ENCODE measurements at regions not wholly inside any gene's neighbourhood (a gene's known extent, or its start where the extent isn't known, plus 50 kb on each side); places are given as distances from the start of the nearest gene placed in this dataset.

DNA sequence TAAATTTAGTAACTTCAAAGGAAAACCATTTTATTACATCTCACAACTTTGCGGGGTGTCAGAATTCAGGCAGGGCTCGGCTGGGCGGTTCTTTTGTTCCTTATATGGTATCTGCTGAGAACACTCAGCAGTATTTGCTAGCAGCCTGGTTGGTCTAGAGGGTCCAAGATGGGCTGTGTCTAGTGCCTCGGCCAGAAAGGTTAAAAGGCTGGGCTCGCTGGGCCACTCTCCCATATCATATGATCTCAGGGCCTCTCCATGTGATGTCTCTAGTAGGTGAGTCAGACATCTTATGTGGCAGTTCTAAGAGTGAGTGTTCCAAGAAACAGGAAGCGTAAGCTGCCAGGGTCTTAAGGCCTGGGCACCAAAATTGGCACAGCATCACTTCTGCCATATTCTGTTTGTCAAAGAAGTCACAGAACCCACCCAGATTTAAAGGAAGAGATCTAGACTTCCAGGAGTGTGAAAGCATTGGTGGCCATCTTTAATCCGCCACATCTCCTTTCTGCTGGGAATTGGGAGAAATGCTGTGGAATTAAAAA is 100.9 kb upstream of the ATP6AP2 start:
- CTCF ChIA-PET: no interaction called here
- Histone ChIP-seq H3K4me2 (no peak overlapping the region), H3K4me3 (no peak overlapping the region), H3K36me3 (ENCODE audit: low read depth) (no peaks in the 10 kb centered on the region), H3K9me2 (ENCODE audit: insufficient read depth) (no peaks in the 10 kb centered on the region), H4K20me1 (ENCODE audit: insufficient read depth) (no peaks in the 10 kb centered on the region), H3K27ac (no peak overlapping the region), H3K4me1 (replicated peaks; ENCODE audit: insufficient read depth) (no peaks in the 10 kb centered on the region), H3F3A (ENCODE audit: insufficient read depth, low read depth) (no peaks in the 10 kb centered on the region), H3K9me3 (ENCODE audit: insufficient read depth, low read depth) (no peaks in the 10 kb centered on the region), H3K79me2 (ENCODE audit: low read depth) (no peaks in the 10 kb centered on the region), H3K27me3 (ENCODE audit: insufficient read depth, low read depth) (no peaks in the 10 kb centered on the region), H2AFZ (no peak overlapping the region)
- TF ChIP-seq EZH2 (IDR thresholded peaks at IDR 0.05; ENCODE audit: low read depth) (no peak), CTCF (conservative IDR thresholded peaks at IDR 0.05) (no peak)
- intact Hi-C loops (cut with micrococcal nuclease; ENCODE audit: unreplicated experiment): no loop called here
- no TSS peak for BruUV-seq (replicated peaks)
- DNase-seq: no peak
- POLR2A ChIA-PET (ENCODE audit: unreplicated experiment): no interaction called here

DNA sequence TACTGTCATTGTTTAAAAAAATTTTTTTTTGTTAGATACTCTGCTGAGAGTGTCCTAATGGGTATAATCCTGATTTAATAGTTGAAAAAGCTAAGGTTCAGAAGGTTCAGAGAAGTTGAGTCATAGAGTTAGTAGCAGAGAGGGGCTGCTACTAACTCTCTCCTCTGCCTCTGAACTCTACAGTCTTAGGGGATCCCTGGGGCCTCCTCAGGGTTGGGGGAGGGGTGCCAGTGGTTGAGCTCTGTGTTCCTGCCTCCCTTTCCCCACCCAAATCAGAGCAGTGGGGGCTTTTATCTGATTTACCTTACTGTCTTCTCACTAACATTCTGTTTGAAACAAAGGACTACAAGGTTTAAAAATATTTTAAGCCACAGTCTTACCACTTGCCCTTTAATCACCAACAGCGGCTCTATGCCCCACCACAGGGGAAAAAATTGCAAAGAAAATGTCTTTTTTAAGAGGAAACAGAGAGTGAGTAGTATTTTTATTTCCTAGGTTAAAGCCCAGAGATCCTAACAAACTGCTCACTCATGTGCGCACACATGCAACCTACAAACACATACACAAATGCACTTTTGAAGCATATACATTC is 102.2 kb upstream of the ATP6AP2 start:
- no peaks in the 10 kb centered on the region for H3K4me1 ChIP-seq (replicated peaks; ENCODE audit: insufficient read depth)
- BruUV-seq (replicated peaks): no TSS peak
- H3K79me2 ChIP-seq (ENCODE audit: low read depth): no peaks in the 10 kb centered on the region
- no peak for TF ChIP-seq CTCF (conservative IDR thresholded peaks at IDR 0.05)
- no peaks in the 10 kb centered on the region for H3K27me3 ChIP-seq (ENCODE audit: insufficient read depth, low read depth)
- H4K20me1 ChIP-seq (ENCODE audit: insufficient read depth): no peaks in the 10 kb centered on the region
- no peak for DNase-seq
- H3K36me3 ChIP-seq (ENCODE audit: low read depth): no peaks in the 10 kb centered on the region
- H3K4me2 ChIP-seq: no peak overlapping the region
- ChIA-PET POLR2A (ENCODE audit: unreplicated experiment) (no interaction called here), CTCF (no interaction called here)
- intact Hi-C loops (cut with micrococcal nuclease; ENCODE audit: unreplicated experiment): no loop called here
- H3K9me2 ChIP-seq (ENCODE audit: insufficient read depth): no peaks in the 10 kb centered on the region
- H2AFZ ChIP-seq: no peak overlapping the region
- H3K4me3 ChIP-seq: no peak overlapping the region
- H3F3A ChIP-seq (ENCODE audit: insufficient read depth, low read depth): no peaks in the 10 kb centered on the region
- no peaks in the 10 kb centered on the region for H3K9me3 ChIP-seq (ENCODE audit: insufficient read depth, low read depth)
- H3K27ac ChIP-seq: no peak overlapping the region

DNA sequence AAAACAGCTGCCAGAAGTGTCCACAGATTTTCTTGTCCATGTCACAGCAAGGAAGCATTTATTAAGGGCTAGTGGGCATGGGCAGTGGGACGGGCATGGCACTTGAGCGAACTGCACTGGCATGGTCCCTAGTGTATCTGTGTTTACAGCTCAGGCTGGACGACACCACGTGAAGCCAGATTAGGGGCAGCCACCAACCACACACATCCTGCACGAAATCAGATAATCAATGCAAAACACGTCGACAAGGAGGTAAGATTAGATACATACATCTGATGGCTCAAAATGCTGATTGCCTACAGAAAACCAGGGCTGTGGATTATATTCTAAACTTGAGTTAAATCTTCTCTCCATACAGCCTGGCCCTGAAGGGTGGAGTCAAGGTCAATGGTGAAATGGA is 103.8 kb upstream of the ATP6AP2 start:
- no peaks in the 10 kb centered on the region for H3K79me2 ChIP-seq (ENCODE audit: low read depth)

More for the DNA sequence above, 103.8 kb upstream of the ATP6AP2 start:
- no peaks in the 10 kb centered on the region for H4K20me1 ChIP-seq (ENCODE audit: insufficient read depth)
- POLR2A ChIA-PET (ENCODE audit: unreplicated experiment): no interaction called here
- H2AFZ ChIP-seq: no peak overlapping the region
- H3K36me3 ChIP-seq (ENCODE audit: low read depth): no peaks in the 10 kb centered on the region
- no peaks in the 10 kb centered on the region for H3K9me2 ChIP-seq (ENCODE audit: insufficient read depth)
- H3K9me3 ChIP-seq (ENCODE audit: insufficient read depth, low read depth): no peaks in the 10 kb centered on the region
- no peaks in the 10 kb centered on the region for H3K4me1 ChIP-seq (replicated peaks; ENCODE audit: insufficient read depth)
- no peak overlapping the region for H3K4me2 ChIP-seq
- no peaks in the 10 kb centered on the region for H3F3A ChIP-seq (ENCODE audit: insufficient read depth, low read depth)
- CTCF ChIA-PET: no interaction called here
- no TSS peak for BruUV-seq (replicated peaks)
- H3K4me3 ChIP-seq: no peak overlapping the region
- no peaks in the 10 kb centered on the region for H3K27me3 ChIP-seq (ENCODE audit: insufficient read depth, low read depth)
- no peak for DNase-seq
- TF ChIP-seq CTCF (conservative IDR thresholded peaks at IDR 0.05) (no peak), EZH2 (IDR thresholded peaks at IDR 0.05; ENCODE audit: low read depth) (no peak)
- intact Hi-C loops (cut with micrococcal nuclease; ENCODE audit: unreplicated experiment): no loop called here
- H3K27ac ChIP-seq: no peak overlapping the region

All from PC-9 (cell line).